ENCODE measurements at regions not wholly inside any gene's neighbourhood (a gene's known extent, or its start where the extent isn't known, plus 50 kb on each side); places are given as distances from the start of the nearest gene placed in this dataset.
"Not testable (repeated sequence)": the region's sequence is repeated elsewhere in the genome, so short reads cannot be mapped to it uniquely, and the experiment has no call there.

- no peak for DNase-seq
These were observed 86.0 kb upstream of the KCTD7 start for GRCh38 chr7:66542528-66543269.

- no peak for DNase-seq
These were observed 79.2 kb upstream of the KCTD7 start for GRCh38 chr7:66549466-66549865.

DNA sequence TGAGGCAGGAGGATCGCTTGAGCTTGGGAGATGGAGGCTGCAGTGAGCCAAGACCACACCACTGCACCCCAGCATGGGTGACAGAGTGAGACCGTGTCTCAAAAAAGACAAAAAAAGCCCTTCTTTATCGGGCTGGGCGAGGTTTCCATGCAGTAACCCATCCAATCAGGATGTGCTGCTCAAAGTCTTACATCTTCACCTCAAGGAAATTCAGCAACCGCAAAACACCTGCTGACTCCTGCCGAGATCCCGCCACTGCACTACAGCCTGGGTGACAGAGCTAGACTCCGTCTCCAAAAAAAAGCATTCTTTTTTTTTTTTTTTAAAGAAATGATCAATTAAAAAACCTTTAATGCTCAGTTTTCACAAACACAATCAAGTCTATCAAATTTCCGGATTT, 75.7 kb upstream of the KCTD7 start:
- no peak for DNase-seq

DNA sequence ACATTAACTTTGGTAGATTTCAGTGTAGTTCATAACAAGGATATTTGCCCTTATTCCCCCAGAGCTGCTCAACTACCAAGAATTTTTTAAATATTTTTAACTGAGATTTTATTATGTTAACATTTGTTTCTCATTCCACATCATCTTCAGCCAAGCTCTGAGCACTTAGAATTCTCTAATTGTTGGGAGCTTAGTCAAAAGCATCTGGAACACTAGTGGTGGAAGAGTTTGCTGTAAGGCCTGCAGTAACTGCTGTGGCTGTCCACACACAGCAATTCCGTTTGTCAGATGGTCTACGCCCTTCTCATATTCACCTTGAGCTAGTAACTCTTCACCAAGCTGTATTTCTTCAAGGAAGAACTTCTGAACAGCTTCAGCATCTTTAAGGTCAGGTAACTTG, 75.0 kb upstream of the KCTD7 start:
- not testable (repeated sequence) for DNase-seq

DNA sequence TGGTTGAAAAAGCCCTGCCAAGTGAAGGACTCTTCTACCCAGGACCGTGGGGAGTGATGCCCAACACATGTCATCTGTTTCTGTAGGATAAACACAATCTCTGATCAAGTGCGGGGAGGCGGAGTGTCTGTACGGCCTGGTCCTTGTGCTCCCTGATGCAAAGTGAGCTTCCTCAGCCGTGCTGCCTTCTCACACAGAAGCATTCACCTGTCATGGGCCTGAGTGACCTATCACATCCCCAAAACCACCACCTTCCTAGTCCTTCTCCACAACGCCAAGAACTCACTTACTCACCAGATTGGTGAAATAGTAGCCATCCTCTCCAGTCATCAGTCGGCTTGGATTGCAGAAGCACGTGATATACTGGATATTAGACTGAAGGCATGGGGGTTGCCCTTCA, 74.4 kb upstream of the KCTD7 start:
- not testable (repeated sequence) for DNase-seq

DNA sequence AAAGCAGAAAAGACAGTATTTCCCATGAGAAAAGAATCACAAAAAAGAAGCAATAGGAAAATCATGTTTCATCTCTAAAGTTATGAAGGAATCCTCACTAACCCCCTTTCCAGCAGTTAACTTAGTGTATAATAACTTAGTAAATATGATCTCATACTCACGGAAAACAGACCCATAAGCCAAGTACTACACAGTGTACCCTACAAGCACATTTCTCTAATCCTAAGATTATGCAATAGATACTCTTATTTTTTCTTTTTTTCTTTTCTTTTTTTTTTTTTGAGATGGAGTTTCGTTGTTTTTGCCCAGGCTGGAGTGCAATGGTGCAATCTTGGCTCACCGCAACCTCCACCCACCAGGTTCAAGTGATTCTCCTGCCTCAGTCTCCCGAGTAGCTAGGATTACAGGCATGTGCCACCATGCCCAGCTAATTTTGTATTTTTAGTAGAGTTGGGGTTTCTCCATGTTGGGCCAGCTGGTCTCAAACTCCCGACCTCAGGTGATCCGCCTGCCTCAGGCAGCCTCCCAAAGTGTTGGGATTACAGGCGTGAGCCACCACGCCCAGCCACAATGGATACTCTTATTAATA, 73.7 kb upstream of the KCTD7 start:
- DNase-seq: not testable (repeated sequence)

DNA sequence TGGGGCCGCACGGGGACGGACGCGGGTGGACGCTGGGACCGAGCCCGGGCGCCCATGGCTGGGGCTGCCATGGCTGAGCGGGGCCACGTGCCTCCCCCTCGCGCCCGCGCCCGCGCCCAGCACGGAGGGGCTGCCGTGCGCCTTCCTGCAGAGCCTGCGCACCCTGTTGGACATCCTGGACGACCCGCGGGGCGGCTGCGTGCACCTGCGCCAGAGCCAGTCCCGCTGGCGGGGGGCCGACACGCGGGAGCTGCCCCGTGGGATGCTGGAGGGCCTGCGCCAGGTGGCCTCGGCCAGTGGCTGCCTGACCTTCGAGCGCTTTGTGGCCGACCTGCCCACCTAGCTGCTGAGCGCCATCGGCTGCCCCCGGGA, 72.5 kb upstream of the KCTD7 start:
- no peak for DNase-seq

GRCh38 chr7:66556549-66557213, 72.0 kb upstream of the KCTD7 start:
- DNase-seq: no peak

GRCh38 chr7:66557214-66558200, 71.2 kb upstream of the KCTD7 start:
- DNase-seq: peak; percentile 84

DNA sequence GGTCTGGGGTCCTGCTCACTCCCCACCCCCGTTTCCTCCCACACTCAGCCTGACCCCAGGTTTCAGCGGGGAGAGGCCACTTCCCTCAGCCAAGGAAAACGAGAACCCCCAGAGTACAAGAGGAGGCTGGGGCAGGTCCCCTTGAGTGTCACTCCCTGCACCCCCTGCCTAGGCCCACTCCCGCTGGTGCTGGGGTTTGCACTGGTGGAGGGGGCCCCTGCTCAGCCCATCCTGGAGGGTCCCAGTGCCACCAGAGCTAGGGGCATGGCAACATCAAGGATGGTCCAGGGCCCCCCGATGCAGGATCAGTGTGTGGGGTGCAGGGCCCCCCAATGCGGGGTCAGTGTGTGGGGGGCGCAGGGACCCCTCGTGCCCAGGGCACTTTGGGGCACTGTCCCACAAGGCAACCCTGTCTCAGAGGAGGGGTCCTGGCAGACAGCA, 70.5 kb upstream of the KCTD7 start:
- DNase-seq: no peak

DNA sequence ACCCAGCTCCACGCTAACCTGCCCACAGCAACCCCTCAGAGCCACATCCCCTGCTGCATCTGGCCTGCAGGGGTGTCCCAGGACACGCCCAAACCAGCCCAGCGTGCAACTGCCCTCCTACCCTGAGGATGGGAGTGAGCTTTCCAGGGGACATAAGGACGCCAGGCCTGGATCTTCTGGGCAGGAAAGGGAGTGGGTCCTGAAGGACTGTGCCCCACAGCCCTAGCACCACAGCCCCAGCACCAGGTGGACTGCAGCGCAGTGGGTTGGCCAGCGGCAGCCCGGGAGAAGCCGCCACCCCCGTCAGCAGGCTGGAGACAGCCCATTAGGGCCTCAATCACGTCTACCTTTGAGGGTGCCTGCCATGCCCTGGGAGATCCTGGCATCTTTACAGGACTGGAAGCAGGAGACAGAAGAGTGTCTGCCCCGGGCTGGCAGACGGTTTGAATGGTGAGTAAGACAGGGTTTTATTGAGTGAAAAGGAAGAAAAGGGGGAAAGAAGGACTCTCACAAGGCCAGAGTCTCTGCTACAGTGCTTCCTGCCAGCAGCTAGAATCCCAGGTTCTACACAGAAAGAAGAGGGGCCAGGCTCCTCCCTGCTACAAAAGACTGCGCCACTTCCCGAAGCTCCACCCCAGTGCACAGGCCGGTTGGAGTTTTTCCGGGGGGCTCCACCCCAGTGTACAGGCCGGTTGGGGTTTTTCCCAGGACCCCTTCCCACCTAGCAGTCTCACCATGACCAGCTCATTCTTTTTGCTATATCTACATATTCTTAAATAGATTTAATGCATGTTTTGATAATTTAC, 69.8 kb upstream of the KCTD7 start:
- DNase-seq: no peak

DNA sequence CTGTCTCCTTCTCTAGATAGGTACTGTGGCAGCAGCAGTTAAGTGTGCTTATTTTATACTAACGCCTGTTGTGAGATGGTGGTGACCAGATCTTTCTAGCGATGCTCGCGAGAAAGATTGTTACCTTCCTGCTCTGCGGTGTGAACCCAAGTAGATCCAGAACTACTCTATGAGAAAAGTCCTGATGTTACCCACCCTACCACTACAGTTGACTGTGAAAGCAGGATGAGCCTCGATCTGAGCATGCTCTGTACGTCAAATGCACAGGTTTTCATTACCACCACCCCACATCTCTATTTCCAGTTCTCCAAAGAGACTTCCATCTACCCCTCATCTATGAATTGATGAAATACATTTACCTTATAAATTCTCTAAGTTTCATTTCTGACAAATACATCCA, 64.6 kb upstream of the KCTD7 start:
- DNase-seq: no peak

DNA sequence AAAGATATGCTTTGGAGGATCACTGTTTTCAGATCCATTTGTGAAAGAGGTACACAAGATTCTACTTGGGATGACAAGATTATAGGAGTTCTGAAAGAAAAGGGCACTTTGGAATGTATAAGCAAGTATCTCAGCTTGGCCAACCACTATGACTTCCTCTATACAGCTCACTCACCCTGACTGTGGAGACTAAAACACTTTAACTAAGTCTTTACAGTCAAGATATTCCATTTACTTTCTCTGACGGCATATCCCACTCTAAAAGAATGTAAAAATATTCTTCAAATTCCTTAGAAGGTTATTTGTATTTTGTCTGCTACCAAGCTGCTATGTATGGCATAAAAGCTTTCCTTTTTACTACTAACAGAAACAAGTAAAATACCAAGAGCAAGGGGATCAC, 58.5 kb upstream of the KCTD7 start:
- DNase-seq: not testable (repeated sequence)

DNA sequence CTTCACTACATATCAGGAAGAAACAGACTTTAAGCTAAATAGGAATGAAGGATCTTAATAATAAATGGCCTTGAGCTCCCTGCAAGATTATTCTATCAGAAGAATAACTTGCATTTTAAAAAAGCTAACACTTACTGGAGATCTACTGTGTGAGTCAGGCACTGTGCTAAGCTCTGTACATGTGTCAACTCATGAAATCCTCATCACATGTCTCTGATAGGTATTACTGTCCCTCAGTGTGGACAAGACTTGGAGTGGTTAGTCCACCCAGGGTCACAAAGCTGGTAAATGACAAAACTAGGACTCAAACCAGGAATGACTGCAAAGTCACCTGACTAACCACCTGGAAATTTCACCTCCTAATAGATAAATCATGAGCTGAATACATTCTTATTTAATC, 57.1 kb upstream of the KCTD7 start:
- DNase-seq: no peak

- not testable (repeated sequence) for DNase-seq
These were observed 54.7 kb upstream of the KCTD7 start for GRCh38 chr7:66573782-66574495.

DNA sequence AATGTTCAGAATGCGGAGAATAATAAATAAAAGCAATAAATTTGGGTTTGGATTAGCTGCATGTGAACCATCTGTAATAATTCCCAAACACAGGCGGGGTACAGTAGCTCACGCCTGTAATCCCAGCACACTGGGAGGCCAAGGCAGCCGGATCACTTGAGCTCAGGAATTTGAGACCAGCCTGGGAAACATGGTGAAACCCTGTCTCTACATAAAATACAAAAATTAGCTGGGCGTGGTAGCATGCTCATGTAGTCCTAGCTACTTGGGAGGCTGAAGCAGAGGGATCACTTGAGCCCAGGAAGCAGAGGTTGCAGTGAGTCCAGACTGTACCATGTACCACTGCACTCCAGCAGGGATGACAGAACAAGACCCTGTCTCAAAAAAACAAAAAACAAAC, 53.9 kb upstream of the KCTD7 start:
- not testable (repeated sequence) for DNase-seq

DNA sequence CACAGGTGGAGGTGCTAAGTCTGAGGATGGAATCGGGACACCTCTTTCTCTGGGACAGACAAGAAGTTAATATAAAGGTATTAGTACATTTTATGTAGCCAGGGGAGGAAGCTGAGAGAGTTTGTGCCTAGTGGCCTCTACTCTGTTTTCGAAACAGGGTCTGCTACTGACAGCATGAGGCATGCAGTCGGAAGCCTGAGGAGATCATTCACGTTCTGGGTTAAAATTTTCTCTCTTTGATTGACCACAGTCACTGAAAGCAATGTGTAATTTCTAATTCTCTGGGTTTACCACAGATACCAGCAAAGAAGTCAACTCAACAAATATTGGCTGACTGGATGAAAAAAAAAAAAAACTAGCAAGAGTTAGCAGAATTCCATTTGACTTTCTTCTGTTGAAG, 53.3 kb upstream of the KCTD7 start:
- no peak for DNase-seq

GRCh38 chr7:66576646-66577045, 52.0 kb upstream of the KCTD7 start:
- DNase-seq: no peak

All from eye (tissue), 1 donor.